Liver (tissue), 7 donors: ENCODE measurements at regions not wholly inside any gene's neighbourhood (a gene's known extent, or its start where the extent isn't known, plus 50 kb on each side); places are given as distances from the start of the nearest gene placed in this dataset.

ENCODE experiments used
- DNase-seq: peaks from one replicate; pipeline ENCODE4 v3.0.0-alpha.2; 2017; ENCODE audit warnings: low spot score
- H3K27ac ChIP-seq, 2 donors: one replicate each; pipeline ENCODE4 v1.7.0; 2013; ENCODE audit warnings: inconsistent platforms in 2 of 2, low read length in 2 of 2, control low read depth in 1 of 2, low read depth in 1 of 2, mild to moderate bottlenecking in 1 of 2
- H3K27me3 ChIP-seq, 4 donors: one replicate each; pipeline versions ENCODE4 v1.6.1 to v1.7.0; 2013; ENCODE audit warnings: low read length in 3 of 4, inconsistent platforms in 1 of 4, mild to moderate bottlenecking in 1 of 4, moderate library complexity in 1 of 4; ENCODE audit not compliant: control insufficient read depth in 4 of 4, insufficient read depth in 4 of 4
- H3K36me3 ChIP-seq, 4 donors: one replicate each; pipeline versions ENCODE4 v1.6.1 to v1.7.0; 2013; ENCODE audit warnings: low read length in 3 of 4, mild to moderate bottlenecking in 3 of 4, low read depth in 1 of 4, moderate library complexity in 1 of 4; ENCODE audit not compliant: control insufficient read depth in 4 of 4, insufficient read depth in 3 of 4
- H3K4me1 ChIP-seq, 4 donors: one replicate each; pipeline versions ENCODE4 v1.6.1 to v1.7.0; 2013; ENCODE audit warnings: low read length in 3 of 4, mild to moderate bottlenecking in 3 of 4, moderate library complexity in 1 of 4; ENCODE audit not compliant: control insufficient read depth in 4 of 4, insufficient read depth in 4 of 4
- H3K4me3 ChIP-seq, 3 donors: one replicate each; pipeline versions ENCODE4 v1.6.1 to v1.7.0; 2013; ENCODE audit warnings: low read length in 3 of 3, control low read depth in 1 of 3, low read depth in 1 of 3, mild to moderate bottlenecking in 1 of 3
- H3K9ac ChIP-seq, 2 donors: one replicate each; pipeline ENCODE4 v1.7.0; 2013; ENCODE audit warnings: low read length in 2 of 2, mild to moderate bottlenecking in 2 of 2, moderate library complexity in 2 of 2, control low read depth in 1 of 2, low read depth in 1 of 2
- H3K9me3 ChIP-seq, 4 donors: one replicate each; pipeline versions ENCODE4 v1.6.1 to v1.7.0; 2013; ENCODE audit warnings: low read length in 3 of 4; ENCODE audit not compliant: control insufficient read depth in 4 of 4
- FOXA1 ChIP-seq: IDR thresholded peaks from 2 replicates; pipeline ENCODE4 v1.6.1; 2016; ENCODE audit warnings: antibody characterized with exemption
- GABPA ChIP-seq, 2 donors: IDR thresholded peaks in 1 of 2; conservative IDR thresholded peaks in 1 of 2; 2 replicates each; pipeline ENCODE4 v1.6.1; 2016; ENCODE audit warnings: antibody characterized with exemption in 2 of 2, mild to moderate bottlenecking in 1 of 2, moderate library complexity in 1 of 2
- HNF4A ChIP-seq, 2 donors: conservative IDR thresholded peaks; 2 replicates each; pipeline ENCODE4 v1.6.1; 2016; ENCODE audit warnings: antibody characterized with exemption in 2 of 2, mild to moderate bottlenecking in 2 of 2
- HNF4G ChIP-seq: IDR thresholded peaks from 2 replicates; pipeline ENCODE4 v1.6.1; 2016; ENCODE audit warnings: antibody characterized with exemption
- NR2F2 ChIP-seq: IDR thresholded peaks from 2 replicates; pipeline ENCODE4 v1.6.1; 2016; ENCODE audit warnings: antibody characterized with exemption
- RAD21 ChIP-seq, 2 donors: IDR thresholded peaks; 2 replicates each; pipeline ENCODE4 v1.6.1; 2016; ENCODE audit warnings: antibody characterized with exemption in 2 of 2, mild to moderate bottlenecking in 2 of 2
- SP1 ChIP-seq: IDR thresholded peaks from 2 replicates; pipeline ENCODE4 v1.6.1; 2018; ENCODE audit warnings: antibody characterized with exemption, mild to moderate bottlenecking
- WGBS: extraction: QIAGEN DNeasy Blood & Tissue Kit; methylation state at CpG from one replicate; pipeline ENCODE4 v1.1.7; 2013; 5-methylcytosine and 5-hydroxymethylcytosine counted together
- TF ChIP-seq, protein P1 (sequence below): IDR thresholded peaks from 2 replicates; pipeline ENCODE4 v1.6.1; 2016; ENCODE audit warnings: antibody characterized with exemption, mild to moderate bottlenecking
- TF ChIP-seq, protein P2 (sequence below): IDR thresholded peaks from 2 replicates; pipeline ENCODE4 v1.6.1; 2016; ENCODE audit warnings: antibody characterized with exemption
- donor health status: healthy.
- donor health status: healthy.
- donor health status: healthy.
- donor health status: healthy.

DNA sequence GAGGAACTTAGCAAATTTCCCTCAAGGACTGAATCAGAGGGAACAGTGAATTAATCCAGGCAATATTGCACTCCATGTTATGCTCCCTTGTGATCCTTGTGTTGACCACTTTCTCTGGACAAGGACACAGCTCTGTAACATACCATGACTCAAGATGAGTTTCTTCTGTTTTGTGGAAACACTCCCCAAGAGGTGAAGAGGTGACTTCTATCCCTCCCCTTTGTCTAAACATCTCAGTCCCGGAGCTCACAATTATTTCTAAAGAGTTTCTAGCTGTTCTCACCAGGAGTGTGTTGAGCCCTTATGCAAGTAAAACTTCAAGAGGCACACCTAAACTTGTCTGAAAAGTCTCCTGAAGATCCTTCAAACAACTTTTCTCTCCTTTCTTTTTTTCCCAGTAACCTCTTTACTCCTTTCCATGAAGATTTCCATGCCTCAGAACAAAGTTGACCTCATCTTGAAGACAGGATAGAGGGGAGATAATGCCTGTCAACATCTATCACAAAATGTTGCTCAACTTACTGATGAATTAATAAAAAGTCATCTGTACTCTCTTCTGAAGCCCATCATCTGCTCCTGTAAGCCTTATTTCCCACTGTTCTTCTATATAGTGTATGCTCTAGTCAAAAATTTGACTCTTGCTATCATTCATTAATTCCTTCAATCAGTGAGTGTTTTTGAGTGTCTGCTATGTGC lies 429.1 kb downstream of the SPRY1 start:
- TF ChIP-seq, protein P1, sequence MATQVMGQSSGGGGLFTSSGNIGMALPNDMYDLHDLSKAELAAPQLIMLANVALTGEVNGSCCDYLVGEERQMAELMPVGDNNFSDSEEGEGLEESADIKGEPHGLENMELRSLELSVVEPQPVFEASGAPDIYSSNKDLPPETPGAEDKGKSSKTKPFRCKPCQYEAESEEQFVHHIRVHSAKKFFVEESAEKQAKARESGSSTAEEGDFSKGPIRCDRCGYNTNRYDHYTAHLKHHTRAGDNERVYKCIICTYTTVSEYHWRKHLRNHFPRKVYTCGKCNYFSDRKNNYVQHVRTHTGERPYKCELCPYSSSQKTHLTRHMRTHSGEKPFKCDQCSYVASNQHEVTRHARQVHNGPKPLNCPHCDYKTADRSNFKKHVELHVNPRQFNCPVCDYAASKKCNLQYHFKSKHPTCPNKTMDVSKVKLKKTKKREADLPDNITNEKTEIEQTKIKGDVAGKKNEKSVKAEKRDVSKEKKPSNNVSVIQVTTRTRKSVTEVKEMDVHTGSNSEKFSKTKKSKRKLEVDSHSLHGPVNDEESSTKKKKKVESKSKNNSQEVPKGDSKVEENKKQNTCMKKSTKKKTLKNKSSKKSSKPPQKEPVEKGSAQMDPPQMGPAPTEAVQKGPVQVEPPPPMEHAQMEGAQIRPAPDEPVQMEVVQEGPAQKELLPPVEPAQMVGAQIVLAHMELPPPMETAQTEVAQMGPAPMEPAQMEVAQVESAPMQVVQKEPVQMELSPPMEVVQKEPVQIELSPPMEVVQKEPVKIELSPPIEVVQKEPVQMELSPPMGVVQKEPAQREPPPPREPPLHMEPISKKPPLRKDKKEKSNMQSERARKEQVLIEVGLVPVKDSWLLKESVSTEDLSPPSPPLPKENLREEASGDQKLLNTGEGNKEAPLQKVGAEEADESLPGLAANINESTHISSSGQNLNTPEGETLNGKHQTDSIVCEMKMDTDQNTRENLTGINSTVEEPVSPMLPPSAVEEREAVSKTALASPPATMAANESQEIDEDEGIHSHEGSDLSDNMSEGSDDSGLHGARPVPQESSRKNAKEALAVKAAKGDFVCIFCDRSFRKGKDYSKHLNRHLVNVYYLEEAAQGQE, result no peak
- TF ChIP-seq FOXA1 (no peak), RAD21 (IDR thresholded peaks at IDR 0.05) (no peak)
- Histone ChIP-seq H3K36me3 (no peaks in the 10 kb centered on the region), H3K4me1 (no peaks in the 10 kb centered on the region), H3K27ac (no peak overlapping the region), H3K4me3 (no peak overlapping the region), H3K9me3 (no peaks in the 10 kb centered on the region), H3K9ac (no peak overlapping the region), H3K27me3 (no peaks in the 10 kb centered on the region)
- WGBS, result 79% methylated on average over 1 of the region's 1 CpG
- DNase-seq, result no peak

DNA sequence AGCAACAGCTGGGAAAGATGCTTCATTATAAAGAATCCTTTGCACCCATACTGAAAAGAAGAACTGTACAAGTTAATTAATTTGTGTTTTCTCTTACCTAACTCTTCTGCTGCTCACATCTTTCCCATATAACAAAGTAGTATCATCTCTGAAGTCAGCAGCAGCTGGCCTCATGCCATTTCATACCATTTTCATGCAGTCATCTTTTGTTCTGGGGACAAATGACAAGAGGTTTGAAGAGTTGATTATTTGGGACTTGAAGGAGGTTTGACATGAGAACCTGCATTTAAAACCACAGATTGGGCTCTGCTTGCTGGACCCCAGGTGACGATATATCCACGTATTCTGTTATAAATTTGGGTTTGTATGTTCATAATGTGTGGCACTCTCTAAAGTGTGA lies 430.3 kb downstream of the SPRY1 start:
- Histone ChIP-seq H3K4me1 (no peaks in the 10 kb centered on the region), H3K9me3 (no peaks in the 10 kb centered on the region), H3K9ac (no peak overlapping the region), H3K27me3 (no peaks in the 10 kb centered on the region), H3K36me3 (no peaks in the 10 kb centered on the region), H3K27ac (no peak overlapping the region), H3K4me3 (no peak overlapping the region)
- DNase-seq, result no peak
- TF ChIP-seq RAD21 (IDR thresholded peaks at IDR 0.05) (no peak), NR2F2 (no peak), HNF4A (conservative IDR thresholded peaks at IDR 0.05) (no peak), SP1 (no peak), GABPA (IDR thresholded peaks at IDR 0.05 in 1 of 2, conservative IDR thresholded peaks at IDR 0.05 in 1 of 2) (no peak)
- TF ChIP-seq, protein P2, sequence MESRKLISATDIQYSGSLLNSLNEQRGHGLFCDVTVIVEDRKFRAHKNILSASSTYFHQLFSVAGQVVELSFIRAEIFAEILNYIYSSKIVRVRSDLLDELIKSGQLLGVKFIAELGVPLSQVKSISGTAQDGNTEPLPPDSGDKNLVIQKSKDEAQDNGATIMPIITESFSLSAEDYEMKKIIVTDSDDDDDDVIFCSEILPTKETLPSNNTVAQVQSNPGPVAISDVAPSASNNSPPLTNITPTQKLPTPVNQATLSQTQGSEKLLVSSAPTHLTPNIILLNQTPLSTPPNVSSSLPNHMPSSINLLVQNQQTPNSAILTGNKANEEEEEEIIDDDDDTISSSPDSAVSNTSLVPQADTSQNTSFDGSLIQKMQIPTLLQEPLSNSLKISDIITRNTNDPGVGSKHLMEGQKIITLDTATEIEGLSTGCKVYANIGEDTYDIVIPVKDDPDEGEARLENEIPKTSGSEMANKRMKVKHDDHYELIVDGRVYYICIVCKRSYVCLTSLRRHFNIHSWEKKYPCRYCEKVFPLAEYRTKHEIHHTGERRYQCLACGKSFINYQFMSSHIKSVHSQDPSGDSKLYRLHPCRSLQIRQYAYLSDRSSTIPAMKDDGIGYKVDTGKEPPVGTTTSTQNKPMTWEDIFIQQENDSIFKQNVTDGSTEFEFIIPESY, result no peak
- WGBS, result 91% methylated on average over 2 of the region's 2 CpGs

DNA sequence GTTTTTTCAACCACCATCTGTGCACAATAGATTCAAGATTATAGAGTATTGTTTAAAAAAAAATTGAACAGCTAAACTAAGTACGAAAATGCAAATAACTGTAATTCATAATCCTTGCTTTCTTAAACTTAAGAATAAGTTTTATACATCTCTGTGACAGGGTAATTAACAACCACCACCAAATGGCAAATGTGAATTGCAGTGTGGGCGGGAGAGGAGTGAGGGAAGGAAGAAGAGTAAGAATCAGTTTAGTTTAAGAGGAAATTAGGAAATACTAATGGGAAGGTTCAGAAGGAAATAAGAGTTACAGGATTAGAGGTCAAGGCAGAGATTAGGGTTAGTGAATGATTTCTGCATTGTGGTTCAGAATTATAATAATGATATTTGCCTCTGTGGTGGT lies 430.9 kb downstream of the SPRY1 start:
- Histone ChIP-seq H3K27ac (no peak overlapping the region), H3K4me1 (no peaks in the 10 kb centered on the region)
- 82% methylated on average over 2 of the region's 2 CpGs for WGBS

More for the DNA sequence above, 430.9 kb downstream of the SPRY1 start:
- Histone ChIP-seq H3K36me3 (no peaks in the 10 kb centered on the region), H3K9ac (no peak overlapping the region), H3K4me3 (no peak overlapping the region), H3K9me3 (no peaks in the 10 kb centered on the region), H3K27me3 (no peaks in the 10 kb centered on the region)
- no peak for DNase-seq
- TF ChIP-seq HNF4A (conservative IDR thresholded peaks at IDR 0.05) (no peak), HNF4G (no peak)
